Heart left ventricle (tissue), 16 donors: ENCODE measurements at regions not wholly inside any gene's neighbourhood (a gene's known extent, or its start where the extent isn't known, plus 50 kb on each side); places are given as distances from the start of the nearest gene placed in this dataset.

Experiments
- ATAC-seq, 4 donors: fragments of 200-7000 bp; cut with Tn5 transposase; one replicate each; pipeline ENCODE4 v1.9.1; 2020 to 2022; ENCODE audit warnings: moderate library complexity in 4 of 4, mild to moderate bottlenecking in 3 of 4, moderate number of reproducible peaks in 1 of 4
- DNase-seq, 5 donors: peaks; one replicate each; pipeline ENCODE4 v3.0.0-alpha.2; 2020
- H3K27ac ChIP-seq, 12 donors: fragments of 200-600 bp; sonication (generic) in 4 of 12; one replicate each; pipeline versions ENCODE4 v1.5.0 to v1.8.0; 2016 to 2022; ENCODE audit warnings: mild to moderate bottlenecking in 2 of 12
- H3K27me3 ChIP-seq, 9 donors: fragments of 200-600 bp; sonication (generic) in 2 of 9; one replicate each; pipeline versions ENCODE4 v1.5.1 to v1.8.0; 2016 to 2022; ENCODE audit warnings: mild to moderate bottlenecking in 3 of 9
- H3K36me3 ChIP-seq, 9 donors: fragments of 200-600 bp; sonication (generic) in 2 of 9; one replicate each; pipeline versions ENCODE4 v1.5.0 to v1.8.0; 2018 to 2022; ENCODE audit warnings: mild to moderate bottlenecking in 2 of 9
- H3K4me1 ChIP-seq, 12 donors: fragments of 200-600 bp; sonication (generic) in 4 of 12; one replicate each; pipeline versions ENCODE4 v1.5.0 to v1.8.0; 2016 to 2022; ENCODE audit warnings: mild to moderate bottlenecking in 3 of 12
- H3K4me3 ChIP-seq, 12 donors: fragments of 200-600 bp; sonication (generic) in 4 of 12; one replicate each; pipeline versions ENCODE4 v1.5.0 to v1.8.0; 2017 to 2022; ENCODE audit warnings: mild to moderate bottlenecking in 9 of 12, moderate library complexity in 4 of 12
- H3K9me3 ChIP-seq, 12 donors: fragments of 200-600 bp; sonication (generic) in 4 of 12; one replicate each; pipeline versions ENCODE4 v1.5.0 to v1.8.0; 2016 to 2022; ENCODE audit warnings: mild to moderate bottlenecking in 1 of 12
- CTCF ChIP-seq, 12 donors: fragments of 200-600 bp; sonication (generic) in 4 of 12; IDR thresholded peaks; one replicate each; pipeline versions ENCODE4 v1.5.0 to v1.8.0; 2018 to 2022; ENCODE audit warnings: antibody characterized with exemption in 12 of 12, mild to moderate bottlenecking in 5 of 12
- POLR2A ChIP-seq, 2 donors: fragments of 450-650 bp; IDR thresholded peaks; one replicate each; pipeline ENCODE4 v1.6.1; 2017; ENCODE audit warnings: antibody characterized with exemption in 2 of 2, mild to moderate bottlenecking in 2 of 2, moderate library complexity in 2 of 2
- WGBS, 4 donors: extraction: QIAGEN DNeasy Blood & Tissue Kit in 2 of 4; methylation state at CpG; one replicate each; pipeline versions ENCODE4 v1.1.5 to v1.1.7; 2013 to 2018; 5-methylcytosine and 5-hydroxymethylcytosine counted together
- intact Hi-C, 10 donors: fragments of 100-400 bp; cut with DNase I; formaldehyde crosslinking; loops; one replicate each; pipeline versions ENCODE4 v1.11.1 to v1.14.2; 2022
- donor health status: ischemic (EF 13 %, LVEDD 7.1; RV severe dilation, severe dysfunction).
- donor health status: healthy with polysubstance abuse.
- donor health status: DM: no; HTN: yes; CAD: no.
- donor health status: DM: no; HTN: no; CAD: no.
- donor health status: ischemic (EF 25% LVEDD 6.9; RV normal size, moderate dysfunction).
- donor health status: ischemic (EF 25% LVEDD 5.7; RV mildly dilated, moderate dysfunction).
- donor health status: healthy.
- donor health status: DM: yes; HTN: yes; CAD: no.
- donor health status: ischemic (EF 35%, LVEDD 5.7; RV mildly dilated, moderate dysfunction).
- donor health status: nonischemic (EF 11% LVEDD 7.7; RV severe dilation, severe dysfunction).
- donor health status: DM: yes; HTN: yes; CAD: no.
- donor health status: PGD.
- donor health status: ischemic (EF 29% LVEDD 5.4; RV normal size, mild dysfunction).
- donor health status: nonischemic (EF 23%, LVEDD 6.1; RV moderate dilation, normal function).

DNA sequence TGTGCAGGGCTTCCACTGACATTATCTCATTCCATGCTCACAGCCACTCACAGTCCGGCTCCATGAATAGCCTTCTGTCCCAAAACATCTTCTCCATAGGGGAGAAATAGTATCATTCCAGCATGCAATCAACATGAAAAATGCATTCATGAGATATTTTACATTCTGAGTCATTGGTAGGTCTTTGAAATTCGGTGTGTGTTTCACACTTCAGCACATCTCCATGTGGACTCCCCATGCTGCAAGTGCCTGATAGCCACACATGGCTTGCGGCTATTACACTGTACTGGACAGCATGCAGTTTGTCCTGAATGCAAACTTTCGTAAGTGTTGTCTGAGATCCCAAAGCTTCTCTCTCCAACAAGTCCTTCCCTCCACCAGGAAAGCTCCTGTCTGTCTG lies 449.3 kb downstream of the MED13L start:
- no peaks in the 10 kb centered on the region for H3K27me3 ChIP-seq
- no peak overlapping the region for H3K4me3 ChIP-seq
- peaks cover 0 to 11% (median 0%) of the 10 kb centered on the region in 12 donors for H3K9me3 ChIP-seq
- DNase-seq, result no peak
- no peak overlapping the region for H3K27ac ChIP-seq
- TF ChIP-seq CTCF (IDR thresholded peaks at IDR 0.05) (no peak), POLR2A (IDR thresholded peaks at IDR 0.05) (no peak)
- no peaks in the 10 kb centered on the region for H3K36me3 ChIP-seq
- no peak for ATAC-seq
- 48 to 59% (median 52%) methylated on average over 4 of the region's 4 CpGs for WGBS, 4 donors
- intact Hi-C loops, result no loop called here
- peaks cover 0 to 6% (median 0%) of the 10 kb centered on the region in 12 donors for H3K4me1 ChIP-seq

DNA sequence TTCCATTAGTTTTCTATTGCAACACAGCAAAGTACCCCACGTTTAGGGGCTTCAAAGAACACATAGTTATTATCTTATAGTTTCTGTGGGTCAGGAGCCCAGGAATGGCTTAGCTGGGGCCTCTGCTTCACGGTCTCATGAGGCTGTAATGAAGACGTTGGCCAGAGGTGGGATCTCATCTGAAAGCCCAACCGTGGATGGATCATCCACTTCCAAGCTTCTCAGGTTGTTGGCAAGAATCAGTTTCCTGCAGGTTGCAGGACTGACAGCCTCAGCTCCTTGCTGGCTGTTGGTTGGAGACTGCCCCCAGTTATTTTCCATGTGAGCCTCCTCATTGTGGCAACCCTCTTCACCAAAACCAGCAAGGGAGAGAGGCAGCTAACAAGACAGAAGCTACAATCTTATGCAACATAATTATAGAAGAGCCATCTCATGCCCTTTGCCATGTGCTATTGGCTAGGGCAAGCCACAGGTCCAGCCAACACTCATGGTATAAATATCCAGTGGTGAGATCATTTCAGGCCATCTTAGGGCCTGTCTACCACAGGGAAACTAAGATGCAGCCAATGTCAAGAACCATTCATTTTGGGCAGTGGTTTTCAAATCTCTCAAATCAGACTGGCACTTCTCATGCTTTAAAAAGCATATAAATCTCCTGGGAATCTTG lies 452.4 kb downstream of the MED13L start:
- Histone ChIP-seq H3K4me3 (no peak overlapping the region), H3K4me1 (peaks cover 0 to 6% (median 0%) of the 10 kb centered on the region in 12 donors), H3K36me3 (no peaks in the 10 kb centered on the region), H3K27me3 (no peaks in the 10 kb centered on the region), H3K27ac (no peak overlapping the region), H3K9me3 (peaks cover 0 to 11% (median 0%) of the 10 kb centered on the region in 12 donors)
- intact Hi-C loops, result no loop called here
- TF ChIP-seq CTCF (IDR thresholded peaks at IDR 0.05), result no peak
- TF ChIP-seq POLR2A (IDR thresholded peaks at IDR 0.05), result no peak
- WGBS, 4 donors, result 74 to 84% (median 82%) methylated on average over 4 of the region's 4 CpGs
- no peak for ATAC-seq
- no peak for DNase-seq

DNA sequence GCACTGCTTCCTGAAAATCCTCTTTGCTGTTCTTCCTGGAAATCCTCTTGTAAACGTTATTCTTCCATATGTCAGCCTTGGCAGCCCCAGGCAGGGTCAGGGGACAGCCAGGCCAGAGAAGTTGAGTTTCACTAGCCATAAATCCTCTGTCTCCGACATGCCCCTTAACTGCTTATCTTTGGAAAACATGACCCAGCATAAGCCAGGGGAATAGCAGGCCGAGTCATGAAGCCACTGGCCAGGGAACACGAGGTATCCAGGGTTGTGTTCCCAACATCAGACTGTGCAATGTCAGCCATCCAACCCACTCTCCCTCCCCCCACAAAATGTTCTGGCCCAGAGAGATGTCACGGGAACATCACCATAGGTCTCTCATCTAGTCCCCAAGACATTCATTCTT lies 453.9 kb downstream of the MED13L start:
- ATAC-seq (no peak), DNase-seq (no peak)
- Histone ChIP-seq H3K27ac (no peak overlapping the region), H3K27me3 (no peaks in the 10 kb centered on the region), H3K9me3 (peaks cover 0 to 11% (median 0%) of the 10 kb centered on the region in 12 donors), H3K36me3 (no peaks in the 10 kb centered on the region), H3K4me3 (no peak overlapping the region), H3K4me1 (peaks cover 0 to 5% (median 0%) of the 10 kb centered on the region in 12 donors)
- WGBS, 4 donors, result 40 to 43% (median 41%) methylated on average over 4 to 5 of the region's 5 CpGs
- TF ChIP-seq POLR2A (IDR thresholded peaks at IDR 0.05), result no peak
- TF ChIP-seq CTCF (IDR thresholded peaks at IDR 0.05), result no peak
- intact Hi-C loops, result no loop called here

DNA sequence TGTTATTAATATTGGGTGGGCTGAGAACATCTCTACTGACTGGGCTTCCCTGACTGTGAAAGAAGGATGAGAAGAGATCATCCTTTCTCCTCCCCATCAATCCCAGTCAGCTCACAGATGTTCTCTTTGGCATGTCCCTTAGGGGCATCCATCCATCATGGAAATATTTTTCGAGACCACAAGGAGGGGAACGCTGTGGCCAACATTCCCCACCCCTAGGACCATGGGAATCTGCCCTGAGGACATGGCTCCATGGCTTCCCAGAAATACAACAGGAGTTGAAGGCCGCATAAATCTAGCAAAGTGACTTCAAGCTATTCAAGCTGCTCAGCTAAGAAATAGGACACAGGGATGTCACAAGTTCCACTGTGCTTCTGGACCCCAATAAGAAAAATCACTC lies 456.8 kb downstream of the MED13L start:
- ATAC-seq (no peak), DNase-seq (no peak)
- TF ChIP-seq POLR2A (IDR thresholded peaks at IDR 0.05) (no peak), CTCF (IDR thresholded peaks at IDR 0.05) (no peak)
- Histone ChIP-seq H3K27ac (no peak overlapping the region), H3K36me3 (no peaks in the 10 kb centered on the region), H3K4me1 (no peaks in the 10 kb centered on the region), H3K27me3 (peaks cover 0 to 6% (median 0%) of the 10 kb centered on the region in 9 donors), H3K4me3 (no peak overlapping the region), H3K9me3 (peaks cover 0 to 8% (median 0%) of the 10 kb centered on the region in 12 donors)
- 62 to 73% (median 69%) methylated on average over 3 of the region's 3 CpGs for WGBS, 4 donors
- intact Hi-C loops, result no loop called here
